Activated naive CD8-positive, alpha-beta T cell treated with anti-CD3 and anti-CD28 coated beads, Interleukin-2, amount 50 U/mL, for 16 hours (primary cell): ENCODE measurements at regions not wholly inside any gene's neighbourhood (a gene's known extent, or its start where the extent isn't known, plus 50 kb on each side); places are given as distances from the start of the nearest gene placed in this dataset.
"Not testable (repeated sequence)": the region's sequence is repeated elsewhere in the genome, so short reads cannot be mapped to it uniquely, and the experiment has no call there.

ENCODE experiments used
- DNase-seq: peaks from one replicate; pipeline ENCODE4 v3.0.0-alpha.2; 2020; ENCODE audit warnings: low read depth, low spot score

GRCh38 chr12:126899926-126900792 is 1366.8 kb upstream of the TMEM132C start:
- no peak for DNase-seq

GRCh38 chr12:126903027-126903876 is 1363.7 kb upstream of the TMEM132C start:
- DNase-seq, result no peak

- no peak for DNase-seq
Observed at GRCh38 chr12:126905752-126906151, 1361.2 kb upstream of the TMEM132C start.

GRCh38 chr12:126907900-126908764 is 1358.8 kb upstream of the TMEM132C start:
- DNase-seq, result no peak

GRCh38 chr12:126908765-126909142 is 1358.2 kb upstream of the TMEM132C start:
- no peak for DNase-seq

- DNase-seq, result no peak
Observed at GRCh38 chr12:126910570-126910969, 1356.4 kb upstream of the TMEM132C start.

GRCh38 chr12:126912111-126912510 is 1354.9 kb upstream of the TMEM132C start:
- DNase-seq, result no peak

- no peak for DNase-seq
Observed at GRCh38 chr12:126914170-126914793, 1352.7 kb upstream of the TMEM132C start.

GRCh38 chr12:126915309-126915708 is 1351.7 kb upstream of the TMEM132C start:
- no peak for DNase-seq

GRCh38 chr12:126926023-126926594 is 1340.9 kb upstream of the TMEM132C start:
- DNase-seq, result no peak

- DNase-seq, result no peak
Observed at GRCh38 chr12:126930234-126930633, 1336.7 kb upstream of the TMEM132C start.

GRCh38 chr12:126932156-126932555 is 1334.8 kb upstream of the TMEM132C start:
- DNase-seq, result no peak

- no peak for DNase-seq
Observed at GRCh38 chr12:126935435-126935834, 1331.5 kb upstream of the TMEM132C start.

- DNase-seq, result no peak
Observed at GRCh38 chr12:126936181-126936851, 1330.7 kb upstream of the TMEM132C start.

- no peak for DNase-seq
Observed at GRCh38 chr12:126937431-126937830, 1329.5 kb upstream of the TMEM132C start.

GRCh38 chr12:126944684-126945083 is 1322.3 kb upstream of the TMEM132C start:
- no peak for DNase-seq

- DNase-seq, result not testable (repeated sequence)
Observed at GRCh38 chr12:126946958-126947357, 1320.0 kb upstream of the TMEM132C start.

GRCh38 chr12:126949558-126949957 is 1317.4 kb upstream of the TMEM132C start:
- DNase-seq, result no peak

- no peak for DNase-seq
Observed at GRCh38 chr12:126950266-126950665, 1316.7 kb upstream of the TMEM132C start.
